ENCODE measurements at regions not wholly inside any gene's neighbourhood (a gene's known extent, or its start where the extent isn't known, plus 50 kb on each side); places are given as distances from the start of the nearest gene placed in this dataset.

- Mint-ChIP-seq H3K4me1 (ENCODE audit: low read depth) (no peaks in the 10 kb centered on the region), H3K27ac (no peak overlapping the region), H3K9me3 (peaks cover 26% of the 10 kb centered on the region), H3K4me3 (no peak overlapping the region), H3K36me3 (ENCODE audit: low read depth) (no peaks in the 10 kb centered on the region), H3K27me3 (ENCODE audit: insufficient read depth) (no peaks in the 10 kb centered on the region)
- TF ChIP-seq, protein P1, sequence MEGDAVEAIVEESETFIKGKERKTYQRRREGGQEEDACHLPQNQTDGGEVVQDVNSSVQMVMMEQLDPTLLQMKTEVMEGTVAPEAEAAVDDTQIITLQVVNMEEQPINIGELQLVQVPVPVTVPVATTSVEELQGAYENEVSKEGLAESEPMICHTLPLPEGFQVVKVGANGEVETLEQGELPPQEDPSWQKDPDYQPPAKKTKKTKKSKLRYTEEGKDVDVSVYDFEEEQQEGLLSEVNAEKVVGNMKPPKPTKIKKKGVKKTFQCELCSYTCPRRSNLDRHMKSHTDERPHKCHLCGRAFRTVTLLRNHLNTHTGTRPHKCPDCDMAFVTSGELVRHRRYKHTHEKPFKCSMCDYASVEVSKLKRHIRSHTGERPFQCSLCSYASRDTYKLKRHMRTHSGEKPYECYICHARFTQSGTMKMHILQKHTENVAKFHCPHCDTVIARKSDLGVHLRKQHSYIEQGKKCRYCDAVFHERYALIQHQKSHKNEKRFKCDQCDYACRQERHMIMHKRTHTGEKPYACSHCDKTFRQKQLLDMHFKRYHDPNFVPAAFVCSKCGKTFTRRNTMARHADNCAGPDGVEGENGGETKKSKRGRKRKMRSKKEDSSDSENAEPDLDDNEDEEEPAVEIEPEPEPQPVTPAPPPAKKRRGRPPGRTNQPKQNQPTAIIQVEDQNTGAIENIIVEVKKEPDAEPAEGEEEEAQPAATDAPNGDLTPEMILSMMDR (IDR thresholded peaks at IDR 0.05) = no peak
- DNase-seq = no peak
Measured at GRCh38 chr5:125654392-125654791, 768.8 kb upstream of the GRAMD2B start.

DNA sequence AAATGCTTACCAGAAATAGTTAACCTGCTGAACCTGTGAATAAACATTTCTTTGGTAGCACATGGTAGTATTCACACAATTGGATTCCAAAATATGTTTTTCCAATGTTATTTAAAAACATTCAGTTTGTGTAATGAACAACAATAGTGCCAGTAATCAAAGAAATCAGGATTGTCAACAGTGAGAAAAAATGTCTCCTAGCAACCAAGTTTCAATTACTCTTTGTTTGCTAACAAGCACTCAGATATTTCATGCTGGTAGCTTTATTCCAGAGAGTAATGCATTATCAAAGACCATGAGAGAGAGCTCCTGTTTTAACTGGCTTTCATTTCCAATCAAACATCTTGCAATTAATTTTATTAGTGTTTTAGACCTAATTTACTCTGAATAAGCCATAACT, 768.1 kb upstream of the GRAMD2B start:
- Mint-ChIP-seq H3K36me3 (ENCODE audit: low read depth) (no peaks in the 10 kb centered on the region), H3K27me3 (ENCODE audit: insufficient read depth) (no peaks in the 10 kb centered on the region), H3K4me3 (no peak overlapping the region), H3K9me3 (peaks cover 30% of the 10 kb centered on the region), H3K27ac (no peak overlapping the region), H3K4me1 (ENCODE audit: low read depth) (no peaks in the 10 kb centered on the region)
- TF ChIP-seq, protein P1 (IDR thresholded peaks at IDR 0.05) = no peak
- DNase-seq = no peak

DNA sequence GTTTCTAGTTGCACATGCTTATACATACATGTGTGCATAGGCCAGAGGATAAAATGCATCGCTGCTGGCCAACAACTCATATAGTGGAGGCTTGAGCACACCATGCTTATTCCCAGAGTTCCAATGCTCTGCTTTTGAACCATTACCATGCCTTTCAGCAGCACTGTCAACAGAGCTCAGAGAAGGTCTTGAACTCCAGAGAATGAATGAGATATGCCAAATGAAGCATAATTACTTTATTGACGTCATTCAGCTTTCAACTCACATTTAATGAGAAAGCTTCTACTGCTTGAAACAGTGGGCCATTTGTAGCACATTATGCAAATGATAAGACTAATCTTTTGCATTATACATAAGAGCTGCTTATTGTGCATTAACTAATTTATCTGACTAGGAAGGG, 765.3 kb upstream of the GRAMD2B start:
- no peak overlapping the region for H3K4me3 Mint-ChIP-seq
- TF ChIP-seq, protein P1 (IDR thresholded peaks at IDR 0.05) = no peak
- H3K27ac Mint-ChIP-seq = no peak overlapping the region
- no peaks in the 10 kb centered on the region for H3K27me3 Mint-ChIP-seq (ENCODE audit: insufficient read depth)
- peaks cover 26% of the 10 kb centered on the region for H3K9me3 Mint-ChIP-seq
- no peak for DNase-seq
- H3K36me3 Mint-ChIP-seq (ENCODE audit: low read depth) = no peaks in the 10 kb centered on the region
- no peaks in the 10 kb centered on the region for H3K4me1 Mint-ChIP-seq (ENCODE audit: low read depth)

DNA sequence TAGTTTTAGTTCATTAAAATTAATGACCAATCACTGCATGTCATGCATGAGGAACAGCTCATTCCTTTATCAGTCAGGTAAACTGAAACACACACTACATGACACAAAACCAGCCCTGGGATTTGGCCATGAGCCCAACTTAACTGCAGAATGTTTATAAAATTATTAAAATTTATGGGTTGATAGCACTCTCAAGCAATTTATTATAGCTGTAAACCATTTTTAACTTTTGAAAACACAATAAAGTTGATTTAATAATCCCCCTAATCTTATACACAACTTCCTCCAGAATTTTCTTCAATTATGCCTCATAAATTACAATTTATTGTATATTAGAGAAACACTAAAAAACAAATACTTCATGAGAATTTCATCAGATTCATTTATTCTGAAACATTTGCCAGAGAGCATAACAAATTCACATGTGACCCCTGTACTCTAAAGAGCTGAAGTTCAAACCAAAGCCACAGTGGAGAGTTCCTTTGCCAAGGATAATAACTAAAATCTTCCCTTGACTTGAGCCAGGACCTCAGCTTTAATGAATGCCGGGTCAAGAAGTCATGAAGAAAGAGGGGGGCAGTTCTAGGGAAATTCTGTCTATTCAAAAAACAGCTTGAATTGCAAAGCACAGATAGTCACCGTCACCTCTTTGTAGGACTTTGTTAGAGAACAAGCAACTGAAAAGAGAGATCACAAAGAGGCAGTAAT, 763.7 kb upstream of the GRAMD2B start:
- Mint-ChIP-seq H3K27ac (no peak overlapping the region), H3K4me1 (ENCODE audit: low read depth) (no peaks in the 10 kb centered on the region), H3K36me3 (ENCODE audit: low read depth) (no peaks in the 10 kb centered on the region), H3K27me3 (ENCODE audit: insufficient read depth) (no peaks in the 10 kb centered on the region; the same call in 1 of the 2 replicates), H3K9me3 (peaks cover 24% of the 10 kb centered on the region), H3K4me3 (no peak overlapping the region)
- TF ChIP-seq, protein P1 (IDR thresholded peaks at IDR 0.05) = no peak
- DNase-seq = no peak

DNA sequence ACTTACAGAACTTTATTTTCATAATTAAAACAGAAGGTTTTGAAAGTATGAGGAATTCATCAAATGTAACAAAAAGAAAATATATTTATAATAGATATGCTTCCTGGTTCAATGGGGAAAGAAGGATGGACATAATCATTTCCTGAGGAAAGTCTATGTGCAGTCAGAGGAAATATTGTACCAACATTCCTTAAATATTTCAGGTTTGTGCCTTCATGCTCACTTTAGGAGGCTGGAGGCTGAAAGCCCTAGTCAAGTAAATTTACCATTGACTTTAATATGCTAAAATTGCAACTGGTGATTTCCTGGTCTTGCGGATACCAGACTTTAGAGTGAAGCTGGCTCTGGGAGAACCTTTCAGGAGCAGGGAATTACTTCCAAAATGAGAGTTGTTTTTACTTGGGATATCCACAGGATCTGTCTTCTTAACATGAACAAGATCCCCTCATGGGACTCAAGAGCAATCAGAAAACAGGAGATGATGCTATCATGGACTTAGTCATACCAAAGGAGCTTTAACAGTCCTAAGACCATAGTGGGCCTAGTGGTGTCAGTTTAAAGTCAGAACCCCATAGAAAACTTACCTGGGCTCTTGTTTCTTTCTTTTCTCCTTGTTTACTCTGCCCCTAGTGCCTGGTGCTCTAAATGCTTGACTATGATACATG, 762.8 kb upstream of the GRAMD2B start:
- DNase-seq = no peak
- Mint-ChIP-seq H3K4me1 (ENCODE audit: low read depth) (no peaks in the 10 kb centered on the region), H3K4me3 (no peak overlapping the region), H3K27me3 (ENCODE audit: insufficient read depth) (no peaks in the 10 kb centered on the region; the same call in 1 of the 2 replicates), H3K27ac (no peak overlapping the region), H3K9me3 (peaks cover 24% of the 10 kb centered on the region), H3K36me3 (ENCODE audit: low read depth) (no peaks in the 10 kb centered on the region)
- TF ChIP-seq, protein P1 (IDR thresholded peaks at IDR 0.05) = no peak

Measured in HFFc6 (cell line).